ENCODE measurements at regions not wholly inside any gene's neighbourhood (a gene's known extent, or its start where the extent isn't known, plus 50 kb on each side); places are given as distances from the start of the nearest gene placed in this dataset.
A peak's percentile ranks its signal among the peaks of the same experiment; 100 is the strongest.
"Not testable (repeated sequence)": the region's sequence is repeated elsewhere in the genome, so short reads cannot be mapped to it uniquely, and the experiment has no call there.

GRCh38 chr9:27679338-27679737 lies 106.1 kb upstream of the C9orf72 start:
- H3K9me3 Mint-ChIP-seq, result no peaks in the 10 kb centered on the region
- TF ChIP-seq EZH2 (IDR thresholded peaks at IDR 0.05) (no peak), EZH2phosphoT487 (IDR thresholded peaks at IDR 0.05) (no peak), CTCF (IDR thresholded peaks at IDR 0.05) (no peak)
- Histone ChIP-seq H3K4me1 (peaks cover 28% of the 10 kb centered on the region), H3K27ac (no peak overlapping the region), H3K9ac (no peak overlapping the region), H3K36me3 (no peaks in the 10 kb centered on the region), H4K20me1 (ENCODE audit: low read depth) (no peaks in the 10 kb centered on the region), H3K9me3 (ENCODE audit: low read depth) (no peaks in the 10 kb centered on the region), H3K4me2 (peak overlapping the region; percentile 19), H3K4me3 (no peak overlapping the region), H3K79me2 (ENCODE audit: low read depth) (no peaks in the 10 kb centered on the region), H3F3A (ENCODE audit: low read depth) (peaks cover 6% of the 10 kb centered on the region), H3K27me3 (no peaks in the 10 kb centered on the region), H2AFZ (replicated peaks) (no peak overlapping the region)
- peaks cover 13% of the 10 kb centered on the region for H3K4me1 Mint-ChIP-seq
- peak; percentile 36 for DNase-seq (ENCODE audit: low spot score)
- H3K36me3 Mint-ChIP-seq, result no peaks in the 10 kb centered on the region
- H3K27ac Mint-ChIP-seq, result no peak overlapping the region
- H3K27me3 Mint-ChIP-seq (ENCODE audit: insufficient read depth, low read depth), result peaks cover 3% of the 10 kb centered on the region
- no peak overlapping the region for H3K4me3 Mint-ChIP-seq

GRCh38 chr9:27683181-27683580 lies 109.9 kb upstream of the C9orf72 start:
- no peak overlapping the region for H2AFZ ChIP-seq (replicated peaks)
- H3K4me3 ChIP-seq, result no peak overlapping the region
- no peaks in the 10 kb centered on the region for H3K9me3 ChIP-seq (ENCODE audit: low read depth)
- peak overlapping the region; percentile 50 for H3K4me3 Mint-ChIP-seq
- H3K27ac ChIP-seq, result no peak overlapping the region
- no peaks in the 10 kb centered on the region for H3K27me3 ChIP-seq
- H3F3A ChIP-seq (ENCODE audit: low read depth), result no peaks in the 10 kb centered on the region
- peaks cover 3% of the 10 kb centered on the region for H3K27me3 Mint-ChIP-seq (ENCODE audit: insufficient read depth, low read depth)
- H3K36me3 Mint-ChIP-seq, result no peaks in the 10 kb centered on the region
- H3K27ac Mint-ChIP-seq, result no peak overlapping the region
- H3K9me3 Mint-ChIP-seq, result no peaks in the 10 kb centered on the region
- H4K20me1 ChIP-seq (ENCODE audit: low read depth), result no peaks in the 10 kb centered on the region
- H3K36me3 ChIP-seq, result no peaks in the 10 kb centered on the region
- no peaks in the 10 kb centered on the region for H3K79me2 ChIP-seq (ENCODE audit: low read depth)
- peaks cover 16% of the 10 kb centered on the region for H3K4me1 ChIP-seq
- H3K4me2 ChIP-seq, result no peak overlapping the region
- no peak overlapping the region for H3K9ac ChIP-seq
- no peak for DNase-seq (ENCODE audit: low spot score)
- H3K4me1 Mint-ChIP-seq, result peaks cover 4% of the 10 kb centered on the region
- TF ChIP-seq EZH2 (IDR thresholded peaks at IDR 0.05) (no peak), EZH2phosphoT487 (IDR thresholded peaks at IDR 0.05) (no peak), CTCF (IDR thresholded peaks at IDR 0.05) (no peak)

- Mint-ChIP-seq H3K27ac (no peak overlapping the region), H3K4me3 (no peak overlapping the region), H3K4me1 (peaks cover 7% of the 10 kb centered on the region), H3K27me3 (ENCODE audit: insufficient read depth, low read depth) (no peaks in the 10 kb centered on the region), H3K9me3 (peaks cover 7% of the 10 kb centered on the region), H3K36me3 (peaks cover 8% of the 10 kb centered on the region)
- peaks cover 16% of the 10 kb centered on the region for H3K4me1 ChIP-seq
- no peak for TF ChIP-seq EZH2phosphoT487 (IDR thresholded peaks at IDR 0.05)
- TF ChIP-seq CTCF (IDR thresholded peaks at IDR 0.05), result no peak
- no peak for TF ChIP-seq EZH2 (IDR thresholded peaks at IDR 0.05)
- H2AFZ ChIP-seq (replicated peaks), result peak overlapping the region; percentile 30
- H3K4me2 ChIP-seq, result peak overlapping the region; percentile 59
- H3K9ac ChIP-seq, result no peak overlapping the region
- H3K36me3 ChIP-seq, result no peaks in the 10 kb centered on the region
- no peak overlapping the region for H3K27ac ChIP-seq
- no peak for DNase-seq (ENCODE audit: low spot score)
- no peaks in the 10 kb centered on the region for H3K79me2 ChIP-seq (ENCODE audit: low read depth)
- H3K9me3 ChIP-seq (ENCODE audit: low read depth), result peaks cover 5% of the 10 kb centered on the region
- H3K27me3 ChIP-seq, result no peaks in the 10 kb centered on the region
- no peak overlapping the region for H3K4me3 ChIP-seq
- no peaks in the 10 kb centered on the region for H4K20me1 ChIP-seq (ENCODE audit: low read depth)
- H3F3A ChIP-seq (ENCODE audit: low read depth), result no peaks in the 10 kb centered on the region
These were observed 115.7 kb upstream of the C9orf72 start for GRCh38 chr9:27688954-27689353.

GRCh38 chr9:27690816-27691215 lies 117.5 kb upstream of the C9orf72 start:
- Histone ChIP-seq H3K4me3 (peak overlapping the region; percentile 9), H3K4me2 (peak overlapping the region; percentile 59), H3K4me1 (peaks cover 16% of the 10 kb centered on the region)
- H3K9me3 ChIP-seq (ENCODE audit: low read depth); H3K9ac ChIP-seq; H3K4me3 Mint-ChIP-seq; H3K4me1 Mint-ChIP-seq; H3K27ac ChIP-seq; H3K27ac Mint-ChIP-seq; H3K27me3 Mint-ChIP-seq (ENCODE audit: insufficient read depth, low read depth); H3K36me3 Mint-ChIP-seq; H3K79me2 ChIP-seq (ENCODE audit: low read depth); H3K36me3 ChIP-seq; H3K9me3 Mint-ChIP-seq; H4K20me1 ChIP-seq (ENCODE audit: low read depth); H2AFZ ChIP-seq (replicated peaks); H3K27me3 ChIP-seq; H3F3A ChIP-seq (ENCODE audit: low read depth): not testable (repeated sequence)
- DNase-seq (ENCODE audit: low spot score), result peak; percentile 45

Measured in neural progenitor cell (in vitro differentiated cells).